HL-60 (cell line): ENCODE measurements at regions not wholly inside any gene's neighbourhood (a gene's known extent, or its start where the extent isn't known, plus 50 kb on each side); places are given as distances from the start of the nearest gene placed in this dataset.

Experiments
- DNase-seq, 2 experiments: peaks; one replicate each; pipeline ENCODE4 v3.0.0-alpha.2; 2010 to 2020; ENCODE audit warnings: low read depth in 1 of 2, low spot score in 1 of 2
- H3K27ac ChIP-seq: fragments of 250-450 bp; sonication (Bioruptor Pico); replicated peaks from 2 replicates; pipeline ENCODE4 v1.5.1; 2020; ENCODE audit warnings: mild to moderate bottlenecking, moderate library complexity
- H3K27me3 ChIP-seq: fragments of 250-450 bp; sonication (Bioruptor Pico); 2 replicates; pipeline ENCODE4 v1.5.1; 2021; ENCODE audit warnings: mild to moderate bottlenecking, moderate library complexity; ENCODE audit not compliant: insufficient read depth, poor library complexity, severe bottlenecking
- H3K4me3 ChIP-seq: replicated peaks from 2 replicates; pipeline ENCODE4 v1.5.1; 2011; ENCODE audit warnings: mild to moderate bottlenecking, control low read depth, low read length; ENCODE audit not compliant: insufficient read depth
- CTCF ChIP-seq: IDR thresholded peaks from one replicate; pipeline ENCODE4 v1.5.1; 2011; ENCODE audit warnings: low read length, control low read depth, inconsistent platforms; ENCODE audit not compliant: insufficient read depth
- GABPA ChIP-seq: IDR thresholded peaks from 2 replicates; pipeline ENCODE4 v1.6.1; 2012; ENCODE audit warnings: low read depth
- POLR2AphosphoS5 ChIP-seq: IDR thresholded peaks from 2 replicates; pipeline ENCODE4 v1.6.1; 2012; ENCODE audit warnings: low read depth
- REST ChIP-seq: IDR thresholded peaks from 2 replicates; pipeline ENCODE4 v1.6.1; 2012; ENCODE audit warnings: low read depth; ENCODE audit not compliant: insufficient replicate concordance
- SPI1 ChIP-seq: IDR thresholded peaks from 2 replicates; pipeline ENCODE4 v1.6.1; 2012; ENCODE audit warnings: low read depth, mild to moderate bottlenecking, borderline replicate concordance

GRCh38 chr7:97630116-97630515, 101.8 kb upstream of the TAC1 start:
- H3K27me3 ChIP-seq = no peaks in the 10 kb centered on the region
- DNase-seq = no peak
- H3K27ac ChIP-seq = no peak overlapping the region
- no peak for TF ChIP-seq SPI1
- no peak for TF ChIP-seq REST
- no peak for TF ChIP-seq POLR2AphosphoS5
- TF ChIP-seq CTCF = no peak
- no peak for TF ChIP-seq GABPA
- H3K4me3 ChIP-seq = no peak overlapping the region

- Histone ChIP-seq H3K27ac (no peak overlapping the region), H3K4me3 (no peak overlapping the region), H3K27me3 (no peaks in the 10 kb centered on the region)
- TF ChIP-seq GABPA = no peak
- TF ChIP-seq POLR2AphosphoS5 = no peak
- TF ChIP-seq REST = no peak
- no peak for TF ChIP-seq CTCF
- TF ChIP-seq SPI1 = no peak
- DNase-seq = no peak
Observed at GRCh38 chr7:97635622-97636021, 96.3 kb upstream of the TAC1 start.

- H3K27me3 ChIP-seq = no peaks in the 10 kb centered on the region
- H3K27ac ChIP-seq = no peak overlapping the region
- no peak for TF ChIP-seq SPI1
- TF ChIP-seq CTCF = no peak
- DNase-seq = no peak
- H3K4me3 ChIP-seq = no peak overlapping the region
Observed at GRCh38 chr7:97639036-97639435, 92.8 kb upstream of the TAC1 start.

- Histone ChIP-seq H3K27ac (no peak overlapping the region), H3K27me3 (no peaks in the 10 kb centered on the region), H3K4me3 (no peak overlapping the region)
- TF ChIP-seq GABPA (no peak), CTCF (no peak), POLR2AphosphoS5 (no peak), REST (no peak), SPI1 (no peak)
- no peak for DNase-seq
Observed at GRCh38 chr7:97659363-97660045, 72.4 kb upstream of the TAC1 start.
